Heart right ventricle (tissue), 16 donors: ENCODE measurements at regions not wholly inside any gene's neighbourhood (a gene's known extent, or its start where the extent isn't known, plus 50 kb on each side); places are given as distances from the start of the nearest gene placed in this dataset.

ENCODE experiments used
- ATAC-seq, 8 donors: fragments of 200-7000 bp; cut with Tn5 transposase; one replicate each; pipeline ENCODE4 v1.9.1; 2020; ENCODE audit warnings: mild to moderate bottlenecking in 8 of 8, moderate library complexity in 8 of 8, moderate number of reproducible peaks in 1 of 8
- DNase-seq, 2 donors: peaks; one replicate each; pipeline ENCODE4 v3.0.0-alpha.2; 2020
- H3K27ac ChIP-seq, 10 donors: fragments of 200-600 bp; sonication (generic) in 2 of 10; one replicate each; pipeline versions ENCODE4 v1.5.0 to v1.8.0; 2020 to 2022; ENCODE audit warnings: mild to moderate bottlenecking in 3 of 10
- H3K27me3 ChIP-seq, 7 donors: fragments of 200-600 bp; one replicate each; pipeline ENCODE4 v1.8.0; 2021 to 2022; ENCODE audit warnings: mild to moderate bottlenecking in 2 of 7
- H3K36me3 ChIP-seq, 9 donors: fragments of 200-600 bp; sonication (generic) in 1 of 9; one replicate each; pipeline versions ENCODE4 v1.5.0 to v1.8.0; 2020 to 2022; ENCODE audit warnings: mild to moderate bottlenecking in 2 of 9
- H3K4me1 ChIP-seq, 9 donors: fragments of 200-600 bp; sonication (generic) in 1 of 9; one replicate each; pipeline versions ENCODE4 v1.5.0 to v1.8.0; 2020 to 2022; ENCODE audit warnings: mild to moderate bottlenecking in 4 of 9
- H3K4me3 ChIP-seq, 10 donors: fragments of 200-600 bp; sonication (generic) in 2 of 10; one replicate each; pipeline versions ENCODE4 v1.5.0 to v1.8.0; 2020 to 2022; ENCODE audit warnings: mild to moderate bottlenecking in 7 of 10, moderate library complexity in 2 of 10
- H3K9me3 ChIP-seq, 11 donors: fragments of 200-600 bp in 10 of 11; sonication (generic) in 2 of 11; one replicate each; pipeline versions ENCODE4 v1.5.0 to v1.8.0; 2013 to 2022; ENCODE audit warnings: mild to moderate bottlenecking in 2 of 11, control low read depth in 1 of 11, moderate library complexity in 1 of 11
- CTCF ChIP-seq, 9 donors: fragments of 200-600 bp; sonication (generic) in 2 of 9; IDR thresholded peaks; one replicate each; pipeline versions ENCODE4 v1.5.0 to v1.8.0; 2021 to 2022; ENCODE audit warnings: antibody characterized with exemption in 9 of 9, mild to moderate bottlenecking in 5 of 9, moderate library complexity in 1 of 9
- whole genome bisulfite sequencing, 2 donors: extraction: QIAGEN DNeasy Blood & Tissue Kit; methylation state at CpG; one replicate each; pipeline ENCODE4 v1.1.7; 2013; ENCODE audit warnings: inconsistent platforms in 1 of 2; 5-methylcytosine and 5-hydroxymethylcytosine counted together
- intact Hi-C, 10 donors: fragments of 100-400 bp; cut with DNase I; formaldehyde crosslinking; loops; one replicate each; pipeline versions ENCODE4 v1.11.1 to v1.14.2; 2022
- donor health status: Arrhythmogenic right ventricular cardiomyopathy.
- donor health status: ischemic (EF 13 %, LVEDD 7.1; RV severe dilation, severe dysfunction).
- donor health status: healthy with polysubstance abuse.
- donor health status: DM: no; HTN: yes; CAD: no.
- donor health status: DM: no; HTN: no; CAD: no.
- donor health status: ischemic (EF 25% LVEDD 6.9; RV normal size, moderate dysfunction).
- donor health status: ischemic (EF 25% LVEDD 5.7; RV mildly dilated, moderate dysfunction).
- donor health status: healthy.
- donor health status: DM: yes; HTN: yes; CAD: no.
- donor health status: Ischemic cardiomyopathy.
- donor health status: ischemic (EF 35%, LVEDD 5.7; RV mildly dilated, moderate dysfunction).
- donor health status: nonischemic (EF 11% LVEDD 7.7; RV severe dilation, severe dysfunction).
- donor health status: DM: yes; HTN: yes; CAD: no.
- donor health status: PGD.
- donor health status: ischemic (EF 29% LVEDD 5.4; RV normal size, mild dysfunction).
- donor health status: nonischemic (EF 23%, LVEDD 6.1; RV moderate dilation, normal function).

- Histone ChIP-seq H3K27me3 (no peaks in the 10 kb centered on the region), H3K27ac (no peak overlapping the region), H3K9me3 (no peaks in the 10 kb centered on the region), H3K4me1 (peaks cover 0 to 89% (median 10%) of the 10 kb centered on the region in 9 donors), H3K4me3 (no peak overlapping the region), H3K36me3 (no peaks in the 10 kb centered on the region)
- DNase-seq (no peak), ATAC-seq (no peak)
- TF ChIP-seq CTCF (IDR thresholded peaks at IDR 0.05) = no peak
- intact Hi-C loops = no loop called here
- 93 to 96% methylated on average over 4 of the region's 4 CpGs for WGBS, 2 donors
Observed at GRCh38 chr6:25008707-25009392, 73.1 kb upstream of the RIPOR2 start.

- 90 to 94% methylated on average over 6 of the region's 6 CpGs for WGBS, 2 donors
Observed at GRCh38 chr6:25009393-25009710, 73.6 kb upstream of the RIPOR2 start.

GRCh38 chr6:25010176-25010575 is 74.4 kb upstream of the RIPOR2 start:
- 86 to 91% methylated on average over 6 of the region's 6 CpGs for WGBS, 2 donors
- no peak overlapping the region for H3K4me3 ChIP-seq
- peaks cover 0 to 89% (median 14%) of the 10 kb centered on the region in 9 donors for H3K4me1 ChIP-seq
- no peak for TF ChIP-seq CTCF (IDR thresholded peaks at IDR 0.05)
- no peaks in the 10 kb centered on the region for H3K27me3 ChIP-seq
- no peaks in the 10 kb centered on the region for H3K36me3 ChIP-seq
- no peaks in the 10 kb centered on the region for H3K9me3 ChIP-seq
- ATAC-seq = no peak
- intact Hi-C loops = no loop called here
- H3K27ac ChIP-seq = no peak overlapping the region
- DNase-seq = no peak

More at GRCh38 chr6:25009393-25009710, 73.6 kb upstream of the RIPOR2 start:
- H3K9me3 ChIP-seq = no peaks in the 10 kb centered on the region
- H3K27me3 ChIP-seq = no peaks in the 10 kb centered on the region
- ATAC-seq (no peak), DNase-seq (no peak)
- H3K36me3 ChIP-seq = no peaks in the 10 kb centered on the region
- TF ChIP-seq CTCF (IDR thresholded peaks at IDR 0.05) = no peak
- intact Hi-C loops = no loop called here
- H3K27ac ChIP-seq = no peak overlapping the region
- H3K4me1 ChIP-seq = peaks cover 0 to 89% (median 10%) of the 10 kb centered on the region in 9 donors
- H3K4me3 ChIP-seq = no peak overlapping the region

GRCh38 chr6:25010902-25011625 is 75.3 kb upstream of the RIPOR2 start:
- 80 to 82% methylated on average over 3 of the region's 3 CpGs for WGBS, 2 donors
- DNase-seq (no peak), ATAC-seq (no peak)
- no peaks in the 10 kb centered on the region for H3K27me3 ChIP-seq
- intact Hi-C loops = no loop called here
- no peak for TF ChIP-seq CTCF (IDR thresholded peaks at IDR 0.05)
- no peaks in the 10 kb centered on the region for H3K9me3 ChIP-seq
- no peak overlapping the region for H3K4me3 ChIP-seq
- no peaks in the 10 kb centered on the region for H3K36me3 ChIP-seq
- no peak overlapping the region for H3K27ac ChIP-seq
- peaks cover 0 to 89% (median 16%) of the 10 kb centered on the region in 9 donors for H3K4me1 ChIP-seq
